ENCODE measurements at regions not wholly inside any gene's neighbourhood (a gene's known extent, or its start where the extent isn't known, plus 50 kb on each side); places are given as distances from the start of the nearest gene placed in this dataset.

- H3K27me3 ChIP-seq (ENCODE audit: insufficient read depth, low read length): no peaks in the 10 kb centered on the region
- H3K9me3 ChIP-seq (ENCODE audit: control insufficient read depth in 1 of 2, insufficient read depth in 1 of 2, low read depth in 1 of 2, low read length in 2 of 2): peaks cover 0 to 21% of the 10 kb centered on the region in 2 experiments; a peak in 2 of 4 replicates
- ChIA-PET RAD21 (ENCODE audit: low non-redundant PET in 1 of 2, low total read pairs in 2 of 2, uncharacterized antibody in 2 of 2, unreplicated experiment in 2 of 2) (no interaction called here), CTCF (no interaction called here), POLR2A (no interaction called here)
- H3K4me1 ChIP-seq (ENCODE audit: control insufficient read depth in 1 of 2, insufficient read depth in 2 of 2, low read length in 2 of 2): no peaks in the 10 kb centered on the region
- H3K4me3 ChIP-seq (replicated peaks in 1 of 2; ENCODE audit: low read depth in 1 of 2, low read length in 2 of 2): no peak overlapping the region
- no peak overlapping the region for H3K27ac ChIP-seq (ENCODE audit: low read depth, low read length)
- BruUV-seq (replicated peaks): no TSS peak
- H3K79me2 ChIP-seq (ENCODE audit: insufficient read depth, low read length): no peaks in the 10 kb centered on the region
- no peak for DNase-seq (ENCODE audit: low read depth, low spot score)
- TF ChIP-seq POLR2A (IDR thresholded peaks at IDR 0.05; ENCODE audit: borderline replicate concordance, extremely low read depth, insufficient read depth, insufficient read length): no peak
- TF ChIP-seq SRF (IDR thresholded peaks at IDR 0.05; ENCODE audit: low read depth): no peak
- TF ChIP-seq, protein P1, sequence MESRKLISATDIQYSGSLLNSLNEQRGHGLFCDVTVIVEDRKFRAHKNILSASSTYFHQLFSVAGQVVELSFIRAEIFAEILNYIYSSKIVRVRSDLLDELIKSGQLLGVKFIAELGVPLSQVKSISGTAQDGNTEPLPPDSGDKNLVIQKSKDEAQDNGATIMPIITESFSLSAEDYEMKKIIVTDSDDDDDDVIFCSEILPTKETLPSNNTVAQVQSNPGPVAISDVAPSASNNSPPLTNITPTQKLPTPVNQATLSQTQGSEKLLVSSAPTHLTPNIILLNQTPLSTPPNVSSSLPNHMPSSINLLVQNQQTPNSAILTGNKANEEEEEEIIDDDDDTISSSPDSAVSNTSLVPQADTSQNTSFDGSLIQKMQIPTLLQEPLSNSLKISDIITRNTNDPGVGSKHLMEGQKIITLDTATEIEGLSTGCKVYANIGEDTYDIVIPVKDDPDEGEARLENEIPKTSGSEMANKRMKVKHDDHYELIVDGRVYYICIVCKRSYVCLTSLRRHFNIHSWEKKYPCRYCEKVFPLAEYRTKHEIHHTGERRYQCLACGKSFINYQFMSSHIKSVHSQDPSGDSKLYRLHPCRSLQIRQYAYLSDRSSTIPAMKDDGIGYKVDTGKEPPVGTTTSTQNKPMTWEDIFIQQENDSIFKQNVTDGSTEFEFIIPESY (IDR thresholded peaks at IDR 0.05; ENCODE audit: extremely low read depth, insufficient replicate concordance, low read length): no peak
- TF ChIP-seq, protein P2, sequence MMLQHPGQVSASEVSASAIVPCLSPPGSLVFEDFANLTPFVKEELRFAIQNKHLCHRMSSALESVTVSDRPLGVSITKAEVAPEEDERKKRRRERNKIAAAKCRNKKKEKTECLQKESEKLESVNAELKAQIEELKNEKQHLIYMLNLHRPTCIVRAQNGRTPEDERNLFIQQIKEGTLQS (IDR thresholded peaks at IDR 0.05): no peak
- no peak for TF ChIP-seq FOSL1 (IDR thresholded peaks at IDR 0.05; ENCODE audit: low read depth)
- no peak for TF ChIP-seq ELF1 (IDR thresholded peaks at IDR 0.05; ENCODE audit: borderline replicate concordance, low read depth)
- no peak for TF ChIP-seq YY1 (IDR thresholded peaks at IDR 0.05; ENCODE audit: extremely low read depth, insufficient replicate concordance, low read depth, low read length)
- TF ChIP-seq CEBPB (IDR thresholded peaks at IDR 0.05; ENCODE audit: low read depth): no peak
- no peak for TF ChIP-seq TCF7L2 (IDR thresholded peaks at IDR 0.05; ENCODE audit: borderline replicate concordance, extremely low read depth, insufficient read depth, insufficient read length)
- TF ChIP-seq ZNF274 (IDR thresholded peaks at IDR 0.05; ENCODE audit: low read depth, low read length): no peak
- no peak for TF ChIP-seq MAX (IDR thresholded peaks at IDR 0.05)
- no peak for TF ChIP-seq RAD21 (IDR thresholded peaks at IDR 0.05; ENCODE audit: low read depth)
- no peak for TF ChIP-seq POLR2AphosphoS5 (IDR thresholded peaks at IDR 0.05; ENCODE audit: low read depth, low read length)
- TF ChIP-seq EGR1 (IDR thresholded peaks at IDR 0.05; ENCODE audit: low read depth): no peak
- TF ChIP-seq CTCF (IDR thresholded peaks at IDR 0.05 in 2 of 3, conservative IDR thresholded peaks at IDR 0.05 in 1 of 3; ENCODE audit: borderline replicate concordance in 1 of 3, insufficient read depth in 1 of 3, low read depth in 2 of 3, low read length in 2 of 3): no peak
- TF ChIP-seq CBX3 (IDR thresholded peaks at IDR 0.05; ENCODE audit: low read depth): no peak
- TF ChIP-seq SP1 (IDR thresholded peaks at IDR 0.05; ENCODE audit: low read depth): no peak
- no peak for TF ChIP-seq REST (IDR thresholded peaks at IDR 0.05; ENCODE audit: low read depth)
- TF ChIP-seq JUND (IDR thresholded peaks at IDR 0.05): no peak
- no peak for TF ChIP-seq EZH2phosphoT487 (IDR thresholded peaks at IDR 0.05; ENCODE audit: borderline replicate concordance)
- no peaks in the 10 kb centered on the region for H3K36me3 ChIP-seq (ENCODE audit: control insufficient read depth in 1 of 2, insufficient read depth in 2 of 2, low read length in 2 of 2)
- no peak overlapping the region for H2AFZ ChIP-seq (ENCODE audit: low read depth, low read length, poor library complexity, severe bottlenecking)
- H3K4me2 ChIP-seq (ENCODE audit: low read length): no peak overlapping the region
- ATAC-seq: no peak
- H3K9ac ChIP-seq (ENCODE audit: low read length): no peak overlapping the region
- H3K9me2 ChIP-seq (ENCODE audit: insufficient read depth): no peaks in the 10 kb centered on the region
- H4K20me1 ChIP-seq (ENCODE audit: insufficient read depth): no peaks in the 10 kb centered on the region
- intact Hi-C loops (cut with micrococcal nuclease): no loop called here
These were observed 1043.5 kb downstream of the TDRD15 start for GRCh38 chr2:22167256-22167655.
